ENCODE measurements at regions not wholly inside any gene's neighbourhood (a gene's known extent, or its start where the extent isn't known, plus 50 kb on each side); places are given as distances from the start of the nearest gene placed in this dataset.
A peak's percentile ranks its signal among the peaks of the same experiment; 100 is the strongest.

- peak; percentile 65 for DNase-seq
These were observed 137.2 kb upstream of the E2F7 start for GRCh38 chr12:77202457-77203060.

GRCh38 chr12:77189901-77190416 is 124.6 kb upstream of the E2F7 start:
- peak; percentile 98 for DNase-seq

- peak; percentile 96 for DNase-seq
These were observed 124.1 kb upstream of the E2F7 start for GRCh38 chr12:77189458-77189857.

GRCh38 chr12:77179515-77179914 is 114.1 kb upstream of the E2F7 start:
- DNase-seq, result no peak

GRCh38 chr12:77167801-77168200 is 102.4 kb upstream of the E2F7 start:
- peak; percentile 66 for DNase-seq

- DNase-seq, result peak; percentile 69
These were observed 101.3 kb upstream of the E2F7 start for GRCh38 chr12:77166696-77167095.

- peak; percentile 67 for DNase-seq
These were observed 98.0 kb upstream of the E2F7 start for GRCh38 chr12:77163074-77164038.

GRCh38 chr12:77161944-77162343 is 96.6 kb upstream of the E2F7 start:
- no peak for DNase-seq

- peak; percentile 44 for DNase-seq
These were observed 95.6 kb upstream of the E2F7 start for GRCh38 chr12:77160931-77161330.

GRCh38 chr12:77153706-77154105 is 88.3 kb upstream of the E2F7 start:
- peak; percentile 17 for DNase-seq

- DNase-seq, result peak; percentile 62
These were observed 87.3 kb upstream of the E2F7 start for GRCh38 chr12:77152623-77153193.

- no peak for DNase-seq
These were observed 85.7 kb upstream of the E2F7 start for GRCh38 chr12:77151030-77151429.

GRCh38 chr12:77133566-77133965 is 68.2 kb upstream of the E2F7 start:
- peak; percentile 60 for DNase-seq

- no peak for DNase-seq
These were observed 66.7 kb upstream of the E2F7 start for GRCh38 chr12:77131977-77132490.

GRCh38 chr12:77130193-77130592 is 64.8 kb upstream of the E2F7 start:
- peak; percentile 51 for DNase-seq

GRCh38 chr12:77124767-77125166 is 59.4 kb upstream of the E2F7 start:
- DNase-seq, result peak; percentile 87

- DNase-seq, result peak; percentile 54
These were observed 57.3 kb upstream of the E2F7 start for GRCh38 chr12:77122661-77123060.

GRCh38 chr12:77122236-77122635 is 56.9 kb upstream of the E2F7 start:
- peak; percentile 98 for DNase-seq

GRCh38 chr12:77120156-77121085 is 55.1 kb upstream of the E2F7 start:
- peak; percentile 78 for DNase-seq

GRCh38 chr12:77118696-77119095 is 53.3 kb upstream of the E2F7 start:
- no peak for DNase-seq

- peak; percentile 16 for DNase-seq
These were observed 50.9 kb upstream of the E2F7 start for GRCh38 chr12:77116277-77116676.

- no peak for DNase-seq
These were observed 50.1 kb upstream of the E2F7 start for GRCh38 chr12:77115471-77115870.

Data from fibroblast of skin of abdomen (primary cell).